ENCODE measurements at regions not wholly inside any gene's neighbourhood (a gene's known extent, or its start where the extent isn't known, plus 50 kb on each side); places are given as distances from the start of the nearest gene placed in this dataset.

DNA sequence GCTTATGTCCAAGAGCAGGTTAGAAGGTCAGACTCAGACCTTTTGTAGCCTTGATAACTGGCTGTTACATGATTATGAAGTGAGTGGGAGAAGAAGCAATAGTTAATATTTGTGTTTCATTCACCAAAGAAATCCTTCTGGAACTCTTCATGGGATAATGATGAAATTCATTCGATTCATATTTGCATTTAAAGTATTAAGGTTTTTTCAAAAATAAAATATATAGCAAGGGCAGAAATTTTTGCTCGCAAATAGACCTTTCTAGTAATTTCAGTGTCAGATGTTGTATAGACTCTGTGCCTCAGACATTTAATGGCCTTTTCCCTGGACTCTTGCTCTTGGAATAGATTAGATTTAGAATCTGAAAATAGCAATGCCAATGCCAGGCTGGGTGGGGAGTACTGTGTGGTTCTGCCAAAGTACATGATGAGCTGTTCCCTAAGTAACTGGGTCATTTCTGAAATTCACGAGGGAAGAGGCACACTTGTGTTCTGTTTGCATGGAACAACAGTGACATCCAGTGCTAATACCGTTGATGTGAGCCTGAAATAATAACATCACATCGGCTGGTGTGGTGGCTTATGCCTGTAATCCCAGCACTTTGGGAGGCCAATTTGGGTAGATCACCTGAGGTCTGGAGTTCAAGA is 119.2 kb downstream of the MBL2 start:
- Histone ChIP-seq H3K4me3 (ENCODE audit: low read depth, low read length) (no peak overlapping the region), H3K27ac (ENCODE audit: low read depth) (no peak overlapping the region), H3K36me3 (ENCODE audit: insufficient read depth) (no peaks in the 10 kb centered on the region), H3K4me1 (ENCODE audit: insufficient read depth) (no peaks in the 10 kb centered on the region)
- WGBS = 61% methylated on average over 5 of the region's 5 CpGs
- DNase-seq (ENCODE audit: extremely low spot score) = no peak

DNA sequence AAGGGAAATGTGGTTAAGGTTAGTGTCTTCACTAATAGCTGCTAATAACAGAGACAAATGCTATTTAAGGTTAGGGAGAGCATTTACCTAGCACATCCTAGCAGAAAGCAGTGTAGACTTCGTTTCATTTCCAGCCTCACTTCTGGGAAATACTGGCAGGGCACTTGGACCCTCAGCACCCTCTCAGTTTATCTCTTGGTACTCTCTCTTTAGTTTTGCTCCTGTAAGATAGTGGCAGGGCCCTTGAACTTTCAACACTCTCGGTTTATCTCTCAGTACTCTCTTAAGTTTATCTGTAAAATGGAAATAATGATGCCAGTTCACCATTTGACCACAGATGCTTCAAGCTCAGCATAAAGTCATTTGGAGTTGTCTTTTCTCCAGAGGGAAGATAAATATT is 118.4 kb downstream of the MBL2 start:
- H3K27ac ChIP-seq (ENCODE audit: low read depth) = no peak overlapping the region
- H3K36me3 ChIP-seq (ENCODE audit: insufficient read depth) = no peaks in the 10 kb centered on the region
- H3K4me1 ChIP-seq (ENCODE audit: insufficient read depth) = no peaks in the 10 kb centered on the region
- 84% methylated on average over 2 of the region's 2 CpGs for WGBS
- H3K4me3 ChIP-seq (ENCODE audit: low read depth, low read length) = no peak overlapping the region
- no peak for DNase-seq (ENCODE audit: extremely low spot score)

DNA sequence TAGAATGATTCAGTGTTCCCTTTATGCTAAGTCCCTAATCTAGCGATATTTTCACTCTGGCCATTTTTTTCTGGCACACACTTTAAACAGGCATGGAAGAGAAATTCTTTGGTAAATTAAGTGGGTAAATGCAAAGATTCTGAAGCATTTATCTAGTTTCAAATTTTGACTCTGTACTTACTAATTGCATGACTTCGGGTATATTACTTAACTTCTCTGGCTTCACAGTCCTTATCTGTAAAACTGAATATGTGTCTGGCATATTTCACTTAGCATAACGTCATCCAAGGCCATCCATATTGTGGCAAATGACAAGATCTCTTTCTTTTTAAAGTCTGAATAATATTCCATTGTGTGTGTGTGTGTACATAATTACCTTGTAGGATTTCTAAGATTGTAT is 114.5 kb downstream of the MBL2 start:
- H3K27ac ChIP-seq (ENCODE audit: low read depth) = no peak overlapping the region
- DNase-seq (ENCODE audit: extremely low spot score) = no peak
- WGBS = 51% methylated on average over 3 of the region's 3 CpGs
- no peaks in the 10 kb centered on the region for H3K36me3 ChIP-seq (ENCODE audit: insufficient read depth)
- H3K4me1 ChIP-seq (ENCODE audit: insufficient read depth) = no peaks in the 10 kb centered on the region
- H3K4me3 ChIP-seq (ENCODE audit: low read depth, low read length) = no peak overlapping the region

DNA sequence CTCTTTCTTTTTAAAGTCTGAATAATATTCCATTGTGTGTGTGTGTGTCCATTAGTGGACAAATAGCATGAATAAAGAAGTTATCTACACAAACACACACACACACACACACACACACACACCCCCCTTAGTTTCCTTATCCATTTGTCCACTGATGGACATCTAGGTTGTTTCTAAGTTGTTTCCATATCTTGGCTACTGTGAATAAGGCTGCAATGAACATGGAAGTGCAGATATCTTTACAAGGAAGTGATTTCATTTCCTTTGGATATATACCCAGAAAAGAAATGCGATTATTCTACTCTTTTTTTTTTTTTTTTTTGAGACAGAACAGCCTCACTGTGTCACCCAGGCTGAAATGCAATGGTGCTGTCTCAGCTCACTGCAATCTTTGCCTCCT is 113.5 kb downstream of the MBL2 start:
- DNase-seq (ENCODE audit: extremely low spot score) = no peak
- 38% methylated on average over 1 of the region's 1 CpG for WGBS
- Histone ChIP-seq H3K36me3 (ENCODE audit: insufficient read depth) (no peaks in the 10 kb centered on the region), H3K4me3 (ENCODE audit: low read depth, low read length) (no peak overlapping the region), H3K27ac (ENCODE audit: low read depth) (no peak overlapping the region), H3K4me1 (ENCODE audit: insufficient read depth) (no peaks in the 10 kb centered on the region)

DNA sequence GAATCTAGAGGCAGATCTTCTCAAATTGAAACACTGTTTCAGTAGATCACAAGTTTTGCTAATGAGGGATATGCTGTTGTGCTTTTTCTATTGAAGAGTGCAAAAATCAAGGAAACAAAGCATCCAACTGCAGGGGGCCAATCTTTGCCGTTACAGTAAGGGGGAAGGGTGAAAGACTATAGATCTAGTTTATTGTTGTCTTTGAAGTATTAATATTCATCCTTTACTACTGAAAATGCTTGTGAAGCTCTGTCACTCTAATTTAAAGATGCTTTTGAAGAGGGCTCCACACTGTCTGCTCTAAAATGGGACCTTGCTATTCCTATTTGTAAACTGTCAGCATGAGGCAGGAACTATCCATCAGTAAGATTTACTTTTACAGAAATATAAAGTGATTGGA is 110.3 kb downstream of the MBL2 start:
- 23% methylated on average over 1 of the region's 1 CpG for WGBS
- no peaks in the 10 kb centered on the region for H3K4me1 ChIP-seq (ENCODE audit: insufficient read depth)
- H3K36me3 ChIP-seq (ENCODE audit: insufficient read depth) = no peaks in the 10 kb centered on the region
- H3K27ac ChIP-seq (ENCODE audit: low read depth) = no peak overlapping the region
- H3K4me3 ChIP-seq (ENCODE audit: low read depth, low read length) = no peak overlapping the region
- DNase-seq (ENCODE audit: extremely low spot score) = no peak

DNA sequence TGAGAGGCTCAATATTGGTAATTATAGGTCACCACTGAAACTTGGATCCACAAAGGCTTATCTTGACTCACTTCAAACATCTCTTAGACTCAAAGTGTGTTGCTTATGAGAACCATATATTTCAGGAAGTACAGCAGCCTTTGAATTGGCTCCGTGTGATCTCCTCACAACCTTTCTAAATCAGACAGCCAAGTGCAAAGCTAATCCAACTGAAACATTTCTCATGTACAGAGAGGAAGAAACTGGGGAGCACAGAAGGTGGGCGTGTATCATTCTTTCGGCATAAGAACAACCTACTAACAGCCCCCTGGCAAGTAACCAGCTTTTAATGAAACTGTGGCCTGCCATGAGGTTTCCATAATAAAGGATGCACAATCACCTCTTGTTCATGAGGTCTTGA is 109.4 kb downstream of the MBL2 start:
- DNase-seq (ENCODE audit: extremely low spot score) = no peak
- no peak overlapping the region for H3K4me3 ChIP-seq (ENCODE audit: low read depth, low read length)
- 80% methylated on average over 3 of the region's 3 CpGs for WGBS
- H3K36me3 ChIP-seq (ENCODE audit: insufficient read depth) = no peaks in the 10 kb centered on the region
- H3K4me1 ChIP-seq (ENCODE audit: insufficient read depth) = no peaks in the 10 kb centered on the region
- no peak overlapping the region for H3K27ac ChIP-seq (ENCODE audit: low read depth)

DNA sequence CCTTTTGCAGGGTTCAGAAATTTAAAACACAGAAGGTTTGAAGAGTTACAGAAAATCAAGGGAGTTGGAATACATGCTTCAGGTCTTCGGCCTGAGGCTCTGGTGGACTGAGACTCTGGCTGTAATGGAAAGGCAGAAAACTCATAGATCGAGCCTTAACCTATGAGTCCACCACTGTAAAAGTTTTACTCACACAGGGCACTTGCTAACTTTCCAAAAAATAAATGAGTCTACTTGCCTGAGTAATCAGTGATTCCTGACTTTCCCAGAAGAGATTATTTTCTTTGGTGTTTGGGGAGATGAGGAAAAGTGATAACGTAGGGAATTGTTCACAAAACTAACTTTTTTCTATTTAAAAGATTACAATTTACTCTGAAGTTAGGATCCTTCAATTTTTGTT is 108.0 kb downstream of the MBL2 start:
- no peak overlapping the region for H3K4me3 ChIP-seq (ENCODE audit: low read depth, low read length)
- H3K36me3 ChIP-seq (ENCODE audit: insufficient read depth) = no peaks in the 10 kb centered on the region
- H3K27ac ChIP-seq (ENCODE audit: low read depth) = no peak overlapping the region
- H3K4me1 ChIP-seq (ENCODE audit: insufficient read depth) = no peaks in the 10 kb centered on the region
- 81% methylated on average over 3 of the region's 3 CpGs for WGBS
- DNase-seq (ENCODE audit: extremely low spot score) = no peak

DNA sequence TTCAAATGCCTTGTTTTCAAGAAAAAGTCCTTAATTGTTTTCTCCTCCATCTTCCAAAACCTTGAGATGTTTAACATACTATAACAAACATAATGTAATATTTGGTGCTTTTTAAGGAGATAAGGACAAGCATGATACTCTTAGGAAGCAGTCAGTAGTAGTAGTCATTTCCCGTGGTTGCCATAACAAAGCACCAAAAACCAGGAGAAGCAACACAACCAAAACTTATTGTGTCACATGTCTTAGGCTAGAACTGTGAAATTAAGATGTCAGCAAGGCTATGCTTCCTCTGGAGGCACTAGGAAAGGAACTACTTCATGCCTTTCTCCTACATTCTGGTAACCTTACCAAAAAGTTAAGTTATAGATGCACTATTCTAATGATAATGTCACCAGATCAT is 106.8 kb downstream of the MBL2 start:
- no peak for DNase-seq (ENCODE audit: extremely low spot score)
- Histone ChIP-seq H3K4me3 (ENCODE audit: low read depth, low read length) (no peak overlapping the region), H3K36me3 (ENCODE audit: insufficient read depth) (no peaks in the 10 kb centered on the region), H3K27ac (ENCODE audit: low read depth) (no peak overlapping the region), H3K4me1 (ENCODE audit: insufficient read depth) (no peaks in the 10 kb centered on the region)
- 90% methylated on average over 1 of the region's 1 CpG for WGBS

DNA sequence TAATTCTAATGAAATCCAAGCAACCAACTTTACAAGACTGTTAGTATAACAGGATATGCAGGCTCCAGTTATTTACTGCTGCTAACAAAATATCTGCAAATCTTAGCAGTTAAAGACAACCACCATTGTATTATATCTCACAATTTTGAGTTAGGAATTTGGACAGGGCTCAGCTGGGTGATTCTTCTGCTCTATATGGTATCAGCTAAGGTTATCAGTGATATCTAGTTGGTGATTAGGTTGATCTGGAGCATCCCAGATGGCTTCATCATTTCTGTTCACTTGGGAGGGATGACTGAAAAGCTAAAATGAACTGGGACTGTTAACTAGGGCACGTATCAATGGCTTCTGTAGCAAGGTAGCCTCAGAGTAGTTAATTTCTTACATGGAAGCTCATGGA is 105.7 kb downstream of the MBL2 start:
- Histone ChIP-seq H3K4me1 (ENCODE audit: insufficient read depth) (no peaks in the 10 kb centered on the region), H3K4me3 (ENCODE audit: low read depth, low read length) (no peak overlapping the region), H3K36me3 (ENCODE audit: insufficient read depth) (no peaks in the 10 kb centered on the region), H3K27ac (ENCODE audit: low read depth) (no peak overlapping the region)
- WGBS = 82% methylated on average over 1 of the region's 1 CpG
- no peak for DNase-seq (ENCODE audit: extremely low spot score)

DNA sequence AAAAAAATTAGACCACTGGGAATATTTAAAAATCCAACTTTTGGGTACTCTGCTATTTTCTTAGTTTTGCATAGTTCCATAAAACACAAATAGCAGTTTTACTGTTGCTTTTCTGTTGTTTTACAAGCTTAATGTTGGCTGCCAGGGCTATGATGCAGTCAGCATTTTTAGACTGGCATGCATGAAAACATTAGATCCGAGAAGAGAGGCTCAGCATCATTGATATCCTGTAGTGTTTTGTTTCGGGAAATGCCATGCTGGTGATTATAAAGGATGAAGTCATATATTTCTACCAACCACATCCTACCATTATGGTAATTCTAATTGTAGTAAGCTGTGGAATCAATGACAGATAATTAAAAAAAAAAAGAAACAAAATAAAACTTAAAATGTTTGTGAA is 104.6 kb downstream of the MBL2 start:
- no peak for DNase-seq (ENCODE audit: extremely low spot score)
- 65% methylated on average over 2 of the region's 2 CpGs for WGBS
- no peaks in the 10 kb centered on the region for H3K4me1 ChIP-seq (ENCODE audit: insufficient read depth)
- H3K36me3 ChIP-seq (ENCODE audit: insufficient read depth) = no peaks in the 10 kb centered on the region
- H3K27ac ChIP-seq (ENCODE audit: low read depth) = no peak overlapping the region
- no peak overlapping the region for H3K4me3 ChIP-seq (ENCODE audit: low read depth, low read length)

DNA sequence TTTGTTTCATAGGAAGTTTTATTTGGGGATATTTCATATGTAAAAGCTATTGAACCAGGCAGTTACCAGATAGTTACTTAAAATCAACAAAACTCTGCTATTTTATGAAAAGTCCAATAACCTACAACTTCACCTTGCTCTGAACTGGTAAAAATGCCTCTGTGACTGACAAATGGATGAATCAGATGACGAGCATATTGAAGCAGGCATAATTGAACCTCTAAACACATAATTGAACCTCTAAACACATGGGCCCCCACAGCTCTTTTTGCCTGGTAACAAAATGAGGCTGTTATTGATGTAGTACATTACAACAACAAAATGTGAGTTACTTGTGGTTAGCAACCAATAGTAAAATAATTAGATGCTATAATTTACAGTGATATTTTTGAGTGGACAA is 99.7 kb downstream of the MBL2 start:
- Histone ChIP-seq H3K4me3 (ENCODE audit: low read depth, low read length) (no peak overlapping the region), H3K27ac (ENCODE audit: low read depth) (no peak overlapping the region), H3K36me3 (ENCODE audit: insufficient read depth) (no peaks in the 10 kb centered on the region), H3K4me1 (ENCODE audit: insufficient read depth) (no peaks in the 10 kb centered on the region)
- no peak for DNase-seq (ENCODE audit: extremely low spot score)
- 86% methylated on average over 1 of the region's 1 CpG for WGBS

DNA sequence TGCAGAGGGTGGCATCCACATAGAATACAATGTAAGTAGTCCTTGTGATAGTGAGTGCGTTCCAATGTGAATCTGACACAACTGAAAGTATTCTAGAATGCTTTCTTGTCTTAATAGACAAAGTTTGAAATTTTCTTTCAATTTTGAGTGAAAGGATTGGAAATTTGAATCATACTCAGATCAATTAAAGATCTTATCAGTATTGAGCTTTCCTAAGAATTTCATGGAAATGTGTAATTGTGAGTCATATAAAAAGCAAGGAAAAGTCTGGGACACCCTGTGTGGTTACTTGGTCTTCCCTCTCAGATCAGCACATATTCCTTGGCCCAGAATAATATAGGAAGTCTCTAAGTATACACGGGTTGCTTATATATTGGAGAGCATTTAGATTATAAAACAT is 99.1 kb downstream of the MBL2 start:
- DNase-seq (ENCODE audit: extremely low spot score) = no peak

DNA sequence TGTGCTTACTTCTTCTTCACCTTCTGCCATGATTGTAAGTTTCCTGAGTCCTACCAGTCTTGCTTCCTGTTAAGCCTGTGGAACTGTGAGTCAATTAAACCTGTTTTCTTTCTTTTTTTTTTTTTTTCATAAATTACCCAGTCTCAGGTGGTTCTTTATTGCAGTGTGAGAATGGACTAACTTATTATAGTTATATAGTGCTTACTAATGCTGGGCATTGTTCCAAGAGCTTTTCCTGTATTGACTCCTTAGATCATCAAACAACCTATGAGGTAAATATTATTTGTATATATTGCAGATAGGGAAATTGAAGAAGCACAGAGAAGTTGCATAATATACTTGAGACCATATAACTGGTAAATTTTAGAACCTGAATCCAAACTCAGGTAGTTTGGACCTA is 98.1 kb downstream of the MBL2 start:
- Histone ChIP-seq H3K4me1 (ENCODE audit: insufficient read depth) (no peaks in the 10 kb centered on the region), H3K27ac (ENCODE audit: low read depth) (no peak overlapping the region), H3K4me3 (ENCODE audit: low read depth, low read length) (no peak overlapping the region), H3K36me3 (ENCODE audit: insufficient read depth) (no peaks in the 10 kb centered on the region)
- no peak for DNase-seq (ENCODE audit: extremely low spot score)

More for the DNA sequence above, 99.1 kb downstream of the MBL2 start:
- Histone ChIP-seq H3K4me3 (ENCODE audit: low read depth, low read length) (no peak overlapping the region), H3K4me1 (ENCODE audit: insufficient read depth) (no peaks in the 10 kb centered on the region), H3K27ac (ENCODE audit: low read depth) (no peak overlapping the region), H3K36me3 (ENCODE audit: insufficient read depth) (no peaks in the 10 kb centered on the region)
- WGBS = 78% methylated on average over 2 of the region's 2 CpGs

DNA sequence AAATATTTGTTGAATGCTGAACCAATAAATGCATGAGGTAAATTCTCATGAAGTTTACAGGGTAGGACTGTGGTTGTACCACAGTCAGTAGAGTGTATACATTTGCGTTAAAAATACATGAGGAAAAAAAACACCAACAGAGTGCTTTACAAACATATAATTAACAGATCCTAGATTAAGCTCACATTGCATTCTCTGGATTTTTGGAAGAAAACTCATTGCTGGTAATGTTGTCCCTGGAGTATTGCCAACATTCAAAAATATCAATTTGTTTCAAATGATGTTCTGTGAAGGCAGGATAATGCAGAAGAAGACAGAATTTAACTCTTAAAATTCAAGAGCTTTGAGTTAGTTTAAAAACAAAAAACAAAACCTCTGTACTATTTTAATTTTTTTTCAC is 95.5 kb downstream of the MBL2 start:
- DNase-seq (ENCODE audit: extremely low spot score) = no peak
- WGBS = 75% methylated on average over 1 of the region's 1 CpG
- Histone ChIP-seq H3K4me1 (ENCODE audit: insufficient read depth) (no peaks in the 10 kb centered on the region), H3K4me3 (ENCODE audit: low read depth, low read length) (no peak overlapping the region), H3K36me3 (ENCODE audit: insufficient read depth) (no peaks in the 10 kb centered on the region), H3K27ac (ENCODE audit: low read depth) (no peak overlapping the region)

DNA sequence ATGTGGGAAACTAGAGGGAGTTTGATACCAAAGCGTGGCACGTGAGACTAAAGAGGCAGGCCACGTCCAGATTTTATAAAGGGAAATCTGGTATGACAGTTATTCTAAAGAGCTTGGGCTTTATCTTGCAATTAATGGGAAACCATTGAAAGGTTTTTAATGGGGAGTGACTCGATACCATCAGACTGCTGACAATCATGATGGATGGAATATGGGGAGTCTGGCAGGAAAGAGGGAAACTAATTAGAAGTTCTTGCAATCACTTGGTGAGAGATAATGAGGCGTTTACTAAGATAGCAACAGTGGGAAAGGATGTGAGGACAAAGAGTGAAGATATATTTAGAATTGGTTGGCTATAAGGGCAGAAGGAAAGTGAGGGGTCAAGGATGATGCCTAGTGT is 94.0 kb downstream of the MBL2 start:
- Histone ChIP-seq H3K27ac (ENCODE audit: low read depth) (no peak overlapping the region), H3K4me3 (ENCODE audit: low read depth, low read length) (no peak overlapping the region), H3K4me1 (ENCODE audit: insufficient read depth) (no peaks in the 10 kb centered on the region), H3K36me3 (ENCODE audit: insufficient read depth) (no peaks in the 10 kb centered on the region)
- DNase-seq (ENCODE audit: extremely low spot score) = no peak
- 41% methylated on average over 5 of the region's 5 CpGs for WGBS

Data from urinary bladder (tissue), 3 donors.